Right lobe of liver (tissue), 4 donors: ENCODE measurements at regions not wholly inside any gene's neighbourhood (a gene's known extent, or its start where the extent isn't known, plus 50 kb on each side); places are given as distances from the start of the nearest gene placed in this dataset.

Source experiments
- CTCF ChIP-seq, 4 donors: fragments of 200-600 bp in 3 of 4; fragments of 450-650 bp in 1 of 4; IDR thresholded peaks; one replicate each; pipeline versions ENCODE4 v1.5.1 to v1.8.0; 2016 to 2022; ENCODE audit warnings: antibody characterized with exemption in 4 of 4, mild to moderate bottlenecking in 2 of 4
- POLR2A ChIP-seq: fragments of 450-650 bp; IDR thresholded peaks from one replicate; pipeline ENCODE4 v1.6.1; 2017; ENCODE audit warnings: antibody characterized with exemption, mild to moderate bottlenecking
- donor health status: DM: no; HTN: no; CAD: no.
- donor health status: DM: no; HTN: no; CAD: no.
- donor health status: DM: no; HTN: yes; CAD: no.

GRCh38 chr11:29190313-29190712, 826.5 kb downstream of the KCNA4 start:
- TF ChIP-seq CTCF (IDR thresholded peaks at IDR 0.05): no peak
- TF ChIP-seq POLR2A: no peak
